ENCODE measurements at regions not wholly inside any gene's neighbourhood (a gene's known extent, or its start where the extent isn't known, plus 50 kb on each side); places are given as distances from the start of the nearest gene placed in this dataset.

GRCh38 chr13:80562433-80563156 is 221.7 kb upstream of the SPRY2 start:
- TF ChIP-seq CTCF (IDR thresholded peaks at IDR 0.05; ENCODE audit: low read depth, low read length) (no peak), POLR2A (IDR thresholded peaks at IDR 0.05; ENCODE audit: extremely low read depth, insufficient read length) (no peak), MAX (IDR thresholded peaks at IDR 0.05; ENCODE audit: low read depth, low read length) (no peak)
